ENCODE measurements at regions not wholly inside any gene's neighbourhood (a gene's known extent, or its start where the extent isn't known, plus 50 kb on each side); places are given as distances from the start of the nearest gene placed in this dataset.

DNA sequence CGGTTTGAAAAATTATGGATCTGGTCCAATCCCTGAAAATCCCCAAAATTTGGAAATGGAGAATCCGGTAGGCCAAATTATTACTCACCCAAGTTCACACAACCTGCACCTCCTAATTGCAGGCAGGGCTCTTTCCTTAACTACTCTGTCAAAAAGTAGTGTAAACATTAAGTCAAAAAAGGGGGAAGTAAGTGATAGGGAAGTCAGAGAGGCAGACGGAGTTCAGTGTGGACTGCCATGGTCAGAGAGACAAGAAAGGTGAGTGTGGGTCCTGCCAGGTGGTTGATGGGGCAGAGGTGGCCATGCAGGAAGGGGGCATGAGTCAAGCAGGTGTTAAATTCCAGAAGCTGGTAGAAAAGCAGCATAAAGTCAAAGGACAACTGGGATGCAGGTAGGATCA is 83.5 kb upstream of the CALM2 start:
- intact Hi-C loops (cut with DNase I; ENCODE audit: low total_unique reads): no loop called here
- no peak for DNase-seq (ENCODE audit: low spot score in 2 of 2)
- no peak overlapping the region for H3K4me3 ChIP-seq (ENCODE audit: low read depth, poor library complexity, severe bottlenecking)
- no peak for TF ChIP-seq POLR2A (IDR thresholded peaks at IDR 0.05)
- TF ChIP-seq, protein P1, sequence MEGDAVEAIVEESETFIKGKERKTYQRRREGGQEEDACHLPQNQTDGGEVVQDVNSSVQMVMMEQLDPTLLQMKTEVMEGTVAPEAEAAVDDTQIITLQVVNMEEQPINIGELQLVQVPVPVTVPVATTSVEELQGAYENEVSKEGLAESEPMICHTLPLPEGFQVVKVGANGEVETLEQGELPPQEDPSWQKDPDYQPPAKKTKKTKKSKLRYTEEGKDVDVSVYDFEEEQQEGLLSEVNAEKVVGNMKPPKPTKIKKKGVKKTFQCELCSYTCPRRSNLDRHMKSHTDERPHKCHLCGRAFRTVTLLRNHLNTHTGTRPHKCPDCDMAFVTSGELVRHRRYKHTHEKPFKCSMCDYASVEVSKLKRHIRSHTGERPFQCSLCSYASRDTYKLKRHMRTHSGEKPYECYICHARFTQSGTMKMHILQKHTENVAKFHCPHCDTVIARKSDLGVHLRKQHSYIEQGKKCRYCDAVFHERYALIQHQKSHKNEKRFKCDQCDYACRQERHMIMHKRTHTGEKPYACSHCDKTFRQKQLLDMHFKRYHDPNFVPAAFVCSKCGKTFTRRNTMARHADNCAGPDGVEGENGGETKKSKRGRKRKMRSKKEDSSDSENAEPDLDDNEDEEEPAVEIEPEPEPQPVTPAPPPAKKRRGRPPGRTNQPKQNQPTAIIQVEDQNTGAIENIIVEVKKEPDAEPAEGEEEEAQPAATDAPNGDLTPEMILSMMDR (IDR thresholded peaks at IDR 0.05): no peak
- WGBS, 2 donors: 75 to 79% methylated on average over 3 of the region's 3 CpGs

DNA sequence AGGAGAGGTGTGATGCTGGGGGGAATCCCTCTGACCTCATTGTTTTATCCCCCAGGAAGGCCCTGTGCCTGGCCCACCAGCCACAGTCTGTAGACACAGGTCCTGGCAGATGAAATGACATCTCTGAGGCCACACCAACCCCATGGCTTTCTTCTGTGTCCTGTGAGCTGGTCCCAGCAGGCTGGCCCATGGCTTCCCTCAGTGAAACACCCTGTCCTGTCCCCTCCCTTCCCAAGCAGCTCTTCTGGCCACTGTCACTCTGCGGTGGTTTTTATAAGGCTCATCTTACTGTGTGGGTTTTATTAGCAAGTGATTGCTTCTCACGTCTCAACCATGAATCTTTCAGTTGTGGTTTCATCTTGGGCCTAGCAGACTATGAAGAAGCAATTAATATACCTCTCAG is 81.6 kb upstream of the CALM2 start:
- no peak for TF ChIP-seq POLR2A (IDR thresholded peaks at IDR 0.05)
- TF ChIP-seq, protein P1 (IDR thresholded peaks at IDR 0.05): no peak
- DNase-seq (ENCODE audit: low spot score in 2 of 2): no peak
- intact Hi-C loops (cut with DNase I; ENCODE audit: low total_unique reads): no loop called here
- H3K4me3 ChIP-seq (ENCODE audit: low read depth, poor library complexity, severe bottlenecking): no peak overlapping the region
- 88 to 96% methylated on average over 2 of the region's 2 CpGs for WGBS, 2 donors

- TF ChIP-seq, protein P1 (IDR thresholded peaks at IDR 0.05): no peak
- no peak for TF ChIP-seq POLR2A (IDR thresholded peaks at IDR 0.05)
- intact Hi-C loops (cut with DNase I; ENCODE audit: low total_unique reads): no loop called here
- no peak overlapping the region for H3K4me3 ChIP-seq (ENCODE audit: low read depth, poor library complexity, severe bottlenecking)
- 82 to 83% methylated on average over 9 of the region's 9 CpGs for WGBS, 2 donors
- no peak for DNase-seq (ENCODE audit: low spot score in 2 of 2)
Measured at GRCh38 chr2:47256416-47257087, 80.2 kb upstream of the CALM2 start.

DNA sequence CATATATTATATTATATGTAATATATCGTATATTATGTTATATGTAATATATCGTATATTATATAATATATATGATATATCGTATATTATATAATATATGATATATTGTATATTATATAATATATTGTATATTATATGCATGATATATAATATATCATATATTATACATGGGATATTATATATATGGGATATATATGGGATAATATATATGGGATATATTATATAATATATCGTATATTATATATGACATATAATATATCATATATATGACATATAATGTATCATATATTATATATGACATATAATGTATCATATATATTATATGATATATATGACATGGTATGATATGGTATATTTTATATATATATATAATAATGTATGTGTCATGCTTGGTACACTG is 79.5 kb upstream of the CALM2 start:
- H3K4me3 ChIP-seq (ENCODE audit: low read depth, poor library complexity, severe bottlenecking): no peak overlapping the region
- TF ChIP-seq, protein P1 (IDR thresholded peaks at IDR 0.05): no peak
- no peak for TF ChIP-seq POLR2A (IDR thresholded peaks at IDR 0.05)
- WGBS, 2 donors: 63 to 68% methylated on average over 1 to 3 of the region's 4 CpGs
- DNase-seq (ENCODE audit: low spot score in 2 of 2): no peak
- intact Hi-C loops (cut with DNase I; ENCODE audit: low total_unique reads): no loop called here

- intact Hi-C loops (cut with DNase I; ENCODE audit: low total_unique reads): no loop called here
- TF ChIP-seq, protein P1 (IDR thresholded peaks at IDR 0.05): no peak
- TF ChIP-seq POLR2A (IDR thresholded peaks at IDR 0.05): no peak
- WGBS, 2 donors: 79 to 82% methylated on average over 5 of the region's 5 CpGs
- DNase-seq (ENCODE audit: low spot score in 2 of 2): no peak
- no peak overlapping the region for H3K4me3 ChIP-seq (ENCODE audit: low read depth, poor library complexity, severe bottlenecking)
Measured at GRCh38 chr2:47254464-47254863, 78.2 kb upstream of the CALM2 start.

GRCh38 chr2:47253447-47253846 is 77.1 kb upstream of the CALM2 start:
- WGBS, 2 donors: 91 to 99% methylated on average over 5 of the region's 5 CpGs
- intact Hi-C loops (cut with DNase I; ENCODE audit: low total_unique reads): no loop called here
- TF ChIP-seq POLR2A (IDR thresholded peaks at IDR 0.05): no peak
- TF ChIP-seq, protein P1 (IDR thresholded peaks at IDR 0.05): no peak
- no peak overlapping the region for H3K4me3 ChIP-seq (ENCODE audit: low read depth, poor library complexity, severe bottlenecking)
- no peak for DNase-seq (ENCODE audit: low spot score in 2 of 2)
